SU-DHL-6 (cell line): ENCODE measurements at regions not wholly inside any gene's neighbourhood (a gene's known extent, or its start where the extent isn't known, plus 50 kb on each side); places are given as distances from the start of the nearest gene placed in this dataset.

Experiments used
- CTCF ChIP-seq: fragments of 200-600 bp; sonication (generic); IDR thresholded peaks from one replicate; pipeline ENCODE4 v1.5.1; 2017; ENCODE audit warnings: antibody characterized with exemption, mild to moderate bottlenecking, low read length, moderate library complexity; ENCODE audit not compliant: insufficient read depth, poor library complexity, severe bottlenecking
- EZH2phosphoT487 ChIP-seq: fragments of 200-600 bp; sonication (generic), shearing (Covaris generic); conservative IDR thresholded peaks from 2 replicates; pipeline ENCODE4 v1.6.1; 2018; ENCODE audit warnings: mild to moderate bottlenecking, antibody characterized with exemption, low read length, moderate library complexity, mixed read lengths

DNA sequence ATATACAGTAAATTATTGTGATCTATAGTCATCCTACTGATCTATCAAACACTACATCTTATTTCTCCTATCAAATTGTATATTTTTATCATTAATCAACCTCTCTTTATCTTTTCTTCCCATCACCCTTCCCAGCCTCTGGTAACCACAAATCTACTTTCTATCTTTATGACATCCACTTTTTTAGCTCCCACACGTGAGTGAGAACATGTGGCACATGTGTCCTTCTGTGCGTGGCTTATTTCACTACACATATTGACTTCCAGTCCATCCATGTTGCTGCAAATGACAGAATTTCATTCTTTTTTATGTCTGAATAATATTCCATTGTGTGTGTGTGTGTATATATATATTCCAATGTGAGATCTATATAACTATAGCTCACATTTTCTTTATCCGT lies 67.8 kb upstream of the TBX5 start:
- TF ChIP-seq CTCF (no peak), EZH2phosphoT487 (no peak)
